ENCODE measurements at regions not wholly inside any gene's neighbourhood (a gene's known extent, or its start where the extent isn't known, plus 50 kb on each side); places are given as distances from the start of the nearest gene placed in this dataset.

DNA sequence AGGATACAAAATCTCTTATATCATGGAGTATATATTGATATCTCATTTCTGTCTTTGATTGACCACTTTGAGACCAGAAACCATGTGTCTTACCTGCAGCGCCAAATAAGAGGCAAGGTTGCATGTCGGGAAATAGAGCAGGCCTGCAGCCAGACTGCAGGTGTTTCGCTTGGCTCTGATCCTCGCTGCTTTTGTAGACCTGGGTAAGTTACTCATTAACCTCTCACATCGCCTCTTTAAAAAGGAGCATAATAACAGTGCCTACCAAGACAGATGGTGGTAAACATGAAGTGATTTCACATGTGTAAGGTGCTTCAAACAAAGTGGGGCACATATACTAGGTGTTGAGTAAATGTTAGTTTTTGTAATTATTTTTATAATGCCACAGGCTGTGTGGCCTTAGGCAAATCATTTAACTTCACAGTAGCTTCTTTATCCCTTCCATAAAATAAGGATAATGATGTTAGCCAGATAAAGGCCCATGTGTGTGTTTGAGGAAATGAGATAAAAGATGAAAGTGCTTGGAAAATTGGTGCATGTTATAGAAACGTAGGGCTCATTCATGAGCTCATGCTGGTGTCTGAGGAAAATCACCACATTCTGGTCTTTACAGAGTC lies 248.8 kb upstream of the MAP3K7 start:
- TF ChIP-seq, protein P1, sequence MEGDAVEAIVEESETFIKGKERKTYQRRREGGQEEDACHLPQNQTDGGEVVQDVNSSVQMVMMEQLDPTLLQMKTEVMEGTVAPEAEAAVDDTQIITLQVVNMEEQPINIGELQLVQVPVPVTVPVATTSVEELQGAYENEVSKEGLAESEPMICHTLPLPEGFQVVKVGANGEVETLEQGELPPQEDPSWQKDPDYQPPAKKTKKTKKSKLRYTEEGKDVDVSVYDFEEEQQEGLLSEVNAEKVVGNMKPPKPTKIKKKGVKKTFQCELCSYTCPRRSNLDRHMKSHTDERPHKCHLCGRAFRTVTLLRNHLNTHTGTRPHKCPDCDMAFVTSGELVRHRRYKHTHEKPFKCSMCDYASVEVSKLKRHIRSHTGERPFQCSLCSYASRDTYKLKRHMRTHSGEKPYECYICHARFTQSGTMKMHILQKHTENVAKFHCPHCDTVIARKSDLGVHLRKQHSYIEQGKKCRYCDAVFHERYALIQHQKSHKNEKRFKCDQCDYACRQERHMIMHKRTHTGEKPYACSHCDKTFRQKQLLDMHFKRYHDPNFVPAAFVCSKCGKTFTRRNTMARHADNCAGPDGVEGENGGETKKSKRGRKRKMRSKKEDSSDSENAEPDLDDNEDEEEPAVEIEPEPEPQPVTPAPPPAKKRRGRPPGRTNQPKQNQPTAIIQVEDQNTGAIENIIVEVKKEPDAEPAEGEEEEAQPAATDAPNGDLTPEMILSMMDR (IDR thresholded peaks at IDR 0.05) = no peak
- TF ChIP-seq POLR2A (IDR thresholded peaks at IDR 0.05) = no peak
